OCI-LY1 (cell line): ENCODE measurements at regions not wholly inside any gene's neighbourhood (a gene's known extent, or its start where the extent isn't known, plus 50 kb on each side); places are given as distances from the start of the nearest gene placed in this dataset.

ENCODE experiments used
- H2AFZ ChIP-seq: fragments of 200-600 bp; sonication (generic), shearing (Covaris generic); 2 replicates; pipeline ENCODE4 v1.6.0; 2014; ENCODE audit warnings: antibody characterized with exemption, mild to moderate bottlenecking, low read length
- H3F3A ChIP-seq: fragments of 200-600 bp; sonication (generic), shearing (Covaris generic); 2 replicates; pipeline ENCODE4 v1.6.0; 2014; ENCODE audit warnings: mild to moderate bottlenecking, antibody characterized with exemption, low read length, moderate library complexity; ENCODE audit not compliant: insufficient read depth
- H3K27ac ChIP-seq: fragments of 200-600 bp; sonication (generic); 2 replicates; pipeline ENCODE4 v1.5.1; 2014; ENCODE audit warnings: low read length, mixed run types, mild to moderate bottlenecking, low read depth; ENCODE audit not compliant: poor library complexity, severe bottlenecking
- H3K27me3 ChIP-seq: fragments of 200-600 bp; sonication (generic); 2 replicates; pipeline ENCODE4 v1.6.0; 2014; ENCODE audit warnings: antibody characterized with exemption, mild to moderate bottlenecking, low read length, moderate library complexity; ENCODE audit not compliant: insufficient read depth
- H3K36me3 ChIP-seq: fragments of 200-600 bp; sonication (generic); 2 replicates; pipeline ENCODE4 v1.6.1; 2014; ENCODE audit warnings: mild to moderate bottlenecking, antibody characterized with exemption, low read length, moderate library complexity, mixed read lengths; ENCODE audit not compliant: insufficient read depth
- H3K4me1 ChIP-seq: fragments of 200-600 bp; sonication (generic); 2 replicates; pipeline ENCODE4 v1.5.1; 2014; ENCODE audit warnings: mild to moderate bottlenecking, low read length, moderate library complexity; ENCODE audit not compliant: insufficient read depth, severe bottlenecking
- H3K4me2 ChIP-seq: fragments of 200-600 bp; sonication (generic), shearing (Covaris generic); 2 replicates; pipeline ENCODE4 v1.6.1; 2014; ENCODE audit warnings: low read length
- H3K4me3 ChIP-seq: fragments of 200-600 bp; sonication (generic); 2 replicates; pipeline ENCODE4 v1.5.1; 2014; ENCODE audit warnings: low read length, low read depth, mild to moderate bottlenecking, mixed read lengths; ENCODE audit not compliant: poor library complexity, severe bottlenecking
- H3K79me2 ChIP-seq: fragments of 200-600 bp; shearing (Covaris generic); 2 replicates; pipeline ENCODE4 v1.6.1; 2016; ENCODE audit warnings: mixed run types, low read length, mixed read lengths; ENCODE audit not compliant: insufficient read depth
- H3K9ac ChIP-seq: fragments of 200-600 bp; sonication (generic), shearing (Covaris generic); 2 replicates; pipeline ENCODE4 v1.6.1; 2014; ENCODE audit warnings: mild to moderate bottlenecking, low read length, mixed read lengths
- H3K9me2 ChIP-seq: fragments of 200-600 bp; sonication (generic), shearing (Covaris generic); 2 replicates; pipeline ENCODE4 v1.6.1; 2014; ENCODE audit warnings: low read depth, mild to moderate bottlenecking, low read length, mixed read lengths
- H3K9me3 ChIP-seq: fragments of 200-600 bp; shearing (Covaris generic); 2 replicates; pipeline ENCODE4 v1.6.1; 2014; ENCODE audit warnings: low read length, mixed read lengths
- H4K20me1 ChIP-seq: fragments of 200-600 bp; sonication (generic), shearing (Covaris generic); 2 replicates; pipeline ENCODE4 v1.6.0; 2016; ENCODE audit warnings: mild to moderate bottlenecking, low read length; ENCODE audit not compliant: insufficient read depth
- CTCF ChIP-seq: fragments of 200-600 bp; sonication (generic), shearing (Covaris generic); IDR thresholded peaks from 2 replicates; pipeline ENCODE4 v1.5.1; 2017; ENCODE audit warnings: mild to moderate bottlenecking, antibody characterized with exemption, low read length, moderate library complexity, mixed read lengths
- EZH2 ChIP-seq: fragments of 200-600 bp; sonication (generic), shearing (Covaris generic); IDR thresholded peaks from 2 replicates; pipeline ENCODE4 v1.8.0; 2017; ENCODE audit warnings: borderline replicate concordance, mixed run types, mild to moderate bottlenecking, antibody characterized with exemption, low read length, moderate library complexity, mixed read lengths

- Histone ChIP-seq H2AFZ (no peak overlapping the region), H3K9me2 (no peaks in the 10 kb centered on the region), H3K4me1 (no peaks in the 10 kb centered on the region), H3K27ac (no peak overlapping the region), H3K9me3 (no peaks in the 10 kb centered on the region), H3K4me2 (no peak overlapping the region), H3K36me3 (no peaks in the 10 kb centered on the region), H4K20me1 (no peaks in the 10 kb centered on the region), H3K9ac (no peak overlapping the region), H3K79me2 (no peaks in the 10 kb centered on the region), H3K4me3 (no peak overlapping the region), H3F3A (no peaks in the 10 kb centered on the region), H3K27me3 (no peaks in the 10 kb centered on the region)
- no peak for TF ChIP-seq CTCF
- TF ChIP-seq EZH2, result no peak
These were observed 464.7 kb upstream of the TRAM1L1 start for GRCh38 chr4:117550085-117550484.

- H2AFZ ChIP-seq, result no peak overlapping the region
- no peaks in the 10 kb centered on the region for H3K4me1 ChIP-seq
- no peaks in the 10 kb centered on the region for H3F3A ChIP-seq
- H3K27ac ChIP-seq, result no peak overlapping the region
- no peaks in the 10 kb centered on the region for H3K79me2 ChIP-seq
- H4K20me1 ChIP-seq, result no peaks in the 10 kb centered on the region
- TF ChIP-seq EZH2, result no peak
- no peak for TF ChIP-seq CTCF
- no peaks in the 10 kb centered on the region for H3K36me3 ChIP-seq
- no peak overlapping the region for H3K9ac ChIP-seq
- no peak overlapping the region for H3K4me3 ChIP-seq
- H3K4me2 ChIP-seq, result no peak overlapping the region
- H3K9me3 ChIP-seq, result no peaks in the 10 kb centered on the region
- H3K27me3 ChIP-seq, result no peaks in the 10 kb centered on the region
- no peaks in the 10 kb centered on the region for H3K9me2 ChIP-seq
These were observed 474.0 kb upstream of the NDST3 start for GRCh38 chr4:117560329-117560728.

GRCh38 chr4:117574085-117574484, 460.2 kb upstream of the NDST3 start:
- H3K36me3 ChIP-seq, result no peaks in the 10 kb centered on the region
- H3F3A ChIP-seq, result no peaks in the 10 kb centered on the region
- no peaks in the 10 kb centered on the region for H3K4me1 ChIP-seq
- H3K79me2 ChIP-seq, result no peaks in the 10 kb centered on the region
- no peak overlapping the region for H3K9ac ChIP-seq
- TF ChIP-seq CTCF (no peak), EZH2 (no peak)
- no peak overlapping the region for H3K4me3 ChIP-seq
- no peaks in the 10 kb centered on the region for H3K9me3 ChIP-seq
- no peaks in the 10 kb centered on the region for H3K27me3 ChIP-seq
- no peaks in the 10 kb centered on the region for H4K20me1 ChIP-seq
- H3K4me2 ChIP-seq, result no peak overlapping the region
- no peak overlapping the region for H2AFZ ChIP-seq
- no peaks in the 10 kb centered on the region for H3K9me2 ChIP-seq
- H3K27ac ChIP-seq, result no peak overlapping the region
